WI38 (cell line): ENCODE measurements at regions not wholly inside any gene's neighbourhood (a gene's known extent, or its start where the extent isn't known, plus 50 kb on each side); places are given as distances from the start of the nearest gene placed in this dataset.

Experiments
- H3K4me3 ChIP-seq: 2 replicates; pipeline ENCODE4 v1.5.1; 2011; ENCODE audit warnings: low read depth, mild to moderate bottlenecking, control low read depth, low read length
- CTCF ChIP-seq: IDR thresholded peaks from 2 replicates; pipeline ENCODE4 v1.5.1; 2012; ENCODE audit warnings: low read depth, mild to moderate bottlenecking, control low read depth, low read length

- no peak overlapping the region for H3K4me3 ChIP-seq
- TF ChIP-seq CTCF = no peak
Observed at GRCh38 chr19:28941833-28942232, 271.1 kb downstream of the UQCRFS1 start.

GRCh38 chr19:28940751-28941500 is 272.0 kb downstream of the UQCRFS1 start:
- no peak overlapping the region for H3K4me3 ChIP-seq
- TF ChIP-seq CTCF = no peak

- TF ChIP-seq CTCF = no peak
- H3K4me3 ChIP-seq = no peak overlapping the region
Observed at GRCh38 chr19:28939236-28939635, 273.7 kb downstream of the UQCRFS1 start.

- H3K4me3 ChIP-seq = no peak overlapping the region
- no peak for TF ChIP-seq CTCF
Observed at GRCh38 chr19:28936001-28936400, 276.9 kb downstream of the UQCRFS1 start.

GRCh38 chr19:28934631-28935030 is 278.3 kb downstream of the UQCRFS1 start:
- TF ChIP-seq CTCF = no peak
- H3K4me3 ChIP-seq = no peak overlapping the region

GRCh38 chr19:28933039-28933438 is 279.9 kb downstream of the UQCRFS1 start:
- no peak overlapping the region for H3K4me3 ChIP-seq
- no peak for TF ChIP-seq CTCF

- no peak for TF ChIP-seq CTCF
- no peak overlapping the region for H3K4me3 ChIP-seq
Observed at GRCh38 chr19:28932446-28932845, 280.5 kb downstream of the UQCRFS1 start.
